ENCODE measurements at regions not wholly inside any gene's neighbourhood (a gene's known extent, or its start where the extent isn't known, plus 50 kb on each side); places are given as distances from the start of the nearest gene placed in this dataset.

DNA sequence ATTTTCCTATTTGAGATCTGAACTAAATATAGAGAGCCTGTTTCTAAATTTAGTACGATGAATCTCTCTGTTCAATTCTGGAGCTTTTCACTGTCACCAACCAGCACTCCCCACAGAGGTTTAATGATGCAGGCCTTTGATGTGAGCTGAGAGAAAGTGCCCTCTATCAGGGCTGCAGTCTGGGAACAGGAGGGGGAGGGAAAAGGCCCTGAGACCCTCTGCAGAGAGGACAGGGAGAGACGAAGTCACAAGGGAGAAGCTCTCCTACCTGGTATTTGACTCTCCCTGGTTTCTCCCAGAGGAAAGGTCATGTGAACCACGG, 206.8 kb upstream of the SOX1 start:
- no peak overlapping the region for H2BK120ac ChIP-seq (replicated peaks; ENCODE audit: low read depth, low read length)
- no peak overlapping the region for H2AFZ ChIP-seq (ENCODE audit: low read length)
- ChIA-PET POLR2A (ENCODE audit: partially characterized antibody) (interaction anchor here (0.5 kb wide), 1 partner anchor 625 kb away, joined by 3 read pairs; no protein-coding TSS in a partner anchor), CTCF (ENCODE audit: partially characterized antibody) (no interaction called here)
- H2BK15ac ChIP-seq (ENCODE audit: low read length): no peak overlapping the region
- H3K9me3 ChIP-seq (ENCODE audit: insufficient read depth in 2 of 2, low read depth in 1 of 2, low read length in 1 of 2): 0 out of 4 replicates have a peak, but pooled peaks cover 0 to 3% of the 10 kb centered on the region in 2 experiments
- H3K36me3 ChIP-seq (ENCODE audit: control insufficient read depth in 2 of 4, insufficient read depth in 4 of 4, low read length in 3 of 4): no peaks in the 10 kb centered on the region
- H3K4me1 ChIP-seq (replicated peaks in 1 of 4; ENCODE audit: control insufficient read depth in 3 of 4, insufficient read depth in 4 of 4, low read length in 3 of 4): peaks cover 0 to 6% (median 1%) of the 10 kb centered on the region in 4 experiments; a peak in 4 of 7 replicates
- no peak overlapping the region for H3K23ac ChIP-seq (ENCODE audit: insufficient read length)
- H3K14ac ChIP-seq (ENCODE audit: insufficient read length): no peak overlapping the region
- H3K79me2 ChIP-seq (ENCODE audit: control insufficient read depth in 1 of 2, insufficient read depth in 2 of 2, low read length in 2 of 2): no peaks in the 10 kb centered on the region
- H2BK5ac ChIP-seq (ENCODE audit: low read depth, low read length): no peak overlapping the region
- no peaks in the 10 kb centered on the region for H3K23me2 ChIP-seq (ENCODE audit: low read depth, low read length)
- H2BK20ac ChIP-seq (ENCODE audit: low read length): no peak overlapping the region
- no peak overlapping the region for H2BK12ac ChIP-seq (ENCODE audit: low read depth, low read length)
- no peak overlapping the region for H3K9ac ChIP-seq (replicated peaks in 1 of 4; ENCODE audit: extremely low read depth in 1 of 4, low read depth in 3 of 4, low read length in 3 of 4)
- peak in 1 of 2 experiments; percentile 20 for DNase-seq (ENCODE audit: low read depth in 1 of 2, low spot score in 2 of 2)
- no peak overlapping the region for H3K4ac ChIP-seq (replicated peaks; ENCODE audit: insufficient read length, low read depth, low read length)
- no peak overlapping the region for H3K18ac ChIP-seq (ENCODE audit: extremely low read depth, low read length)
- H3K4me3 ChIP-seq (ENCODE audit: extremely low read depth in 1 of 4, insufficient read depth in 2 of 4, low read depth in 3 of 4, low read length in 4 of 4): no peak overlapping the region
- H2AK5ac ChIP-seq (ENCODE audit: low read depth, low read length): no peak overlapping the region
- H3K79me1 ChIP-seq (ENCODE audit: low read depth, low read length): no peaks in the 10 kb centered on the region
- no peak overlapping the region for H3K56ac ChIP-seq (replicated peaks; ENCODE audit: insufficient read length, low read depth, low read length)
- no peaks in the 10 kb centered on the region for H3K27me3 ChIP-seq (replicated peaks in 1 of 4; ENCODE audit: control insufficient read depth in 3 of 4, extremely low read depth in 1 of 4, insufficient read depth in 3 of 4, low read length in 3 of 4)
- no peak overlapping the region for H4K91ac ChIP-seq (replicated peaks; ENCODE audit: insufficient read length, low read length)
- no peak overlapping the region for H3K4me2 ChIP-seq (ENCODE audit: insufficient read depth in 1 of 2, low read depth in 2 of 2, low read length in 2 of 2)
- no peak overlapping the region for H3K27ac ChIP-seq (ENCODE audit: low read depth, low read length)
- H4K20me1 ChIP-seq (replicated peaks in 1 of 2; ENCODE audit: control insufficient read depth in 1 of 2, insufficient read depth in 2 of 2, low read length in 2 of 2): no peaks in the 10 kb centered on the region
- WGBS, 2 experiments (ENCODE audit: extremely low coverage in 1 of 2, insufficient coverage in 1 of 2, insufficient read length in 1 of 2, insufficient replicate concordance in 2 of 2, low coverage in 1 of 2, low lambda C conversion rate in 2 of 2, missing lambda C conversion rate in 1 of 2): 89% methylated on average over 3 of the region's 3 CpGs; no CpG with 5 or more reads in 1 of the 2 experiments
- no peak overlapping the region for H4K5ac ChIP-seq (ENCODE audit: insufficient read length, low read depth, low read length)
- no peak for FAIRE-seq
- no peak overlapping the region for H4K8ac ChIP-seq (ENCODE audit: extremely low read depth, insufficient read depth, low read length)
- TF ChIP-seq TBP (IDR thresholded peaks at IDR 0.05; ENCODE audit: low read depth, low read length): no peak
- no peak for TF ChIP-seq EZH2 (IDR thresholded peaks at IDR 0.05; ENCODE audit: low read depth, low read length, severe bottlenecking)
